ENCODE measurements at regions not wholly inside any gene's neighbourhood (a gene's known extent, or its start where the extent isn't known, plus 50 kb on each side); places are given as distances from the start of the nearest gene placed in this dataset.

GRCh38 chr16:62573466-62573865, 537.2 kb upstream of the CDH8 start:
- TF ChIP-seq CTCF (IDR thresholded peaks at IDR 0.05) (no peak), POLR2A (IDR thresholded peaks at IDR 0.05) (no peak)
